Parathyroid adenoma (tissue), 2 donors: ENCODE measurements at regions not wholly inside any gene's neighbourhood (a gene's known extent, or its start where the extent isn't known, plus 50 kb on each side); places are given as distances from the start of the nearest gene placed in this dataset.

Source experiments
- H2AFZ ChIP-seq: fragments of 300-600 bp; sonication (generic); one replicate; pipeline ENCODE4 v1.7.0; 2017; ENCODE audit warnings: antibody characterized with exemption, mild to moderate bottlenecking
- H3K27ac ChIP-seq: fragments of 300-600 bp; sonication (generic); one replicate; pipeline ENCODE4 v1.7.0; 2017
- H3K27me3 ChIP-seq: fragments of 300-600 bp; sonication (generic); one replicate; pipeline ENCODE4 v1.7.0; 2017; ENCODE audit warnings: low read length; ENCODE audit not compliant: control insufficient read depth, insufficient read depth
- H3K36me3 ChIP-seq: fragments of 300-600 bp; sonication (generic); one replicate; pipeline ENCODE4 v1.7.0; 2017; ENCODE audit warnings: low read length; ENCODE audit not compliant: control insufficient read depth, insufficient read depth
- H3K4me1 ChIP-seq: fragments of 300-600 bp; sonication (generic); one replicate; pipeline ENCODE4 v1.7.0; 2017; ENCODE audit warnings: control low read depth
- H3K4me2 ChIP-seq: fragments of 300-600 bp; sonication (generic); one replicate; pipeline ENCODE4 v1.7.0; 2017; ENCODE audit warnings: low read length
- H3K4me3 ChIP-seq: fragments of 300-600 bp; sonication (generic); one replicate; pipeline ENCODE4 v1.7.0; 2017; ENCODE audit warnings: low read depth, low read length
- H3K79me2 ChIP-seq: fragments of 300-600 bp; sonication (generic); one replicate; pipeline ENCODE4 v1.7.0; 2017; ENCODE audit warnings: control low read depth
- H3K9ac ChIP-seq: fragments of 300-600 bp; sonication (generic); one replicate; pipeline ENCODE4 v1.7.0; 2017; ENCODE audit warnings: mild to moderate bottlenecking
- H3K9me3 ChIP-seq: fragments of 300-600 bp; sonication (generic); one replicate; pipeline ENCODE4 v1.7.0; 2017; ENCODE audit warnings: low read length; ENCODE audit not compliant: control insufficient read depth
- CTCF ChIP-seq: fragments of 300-600 bp; sonication (generic); IDR thresholded peaks from one replicate; pipeline ENCODE4 v1.7.0; 2017; ENCODE audit warnings: antibody characterized with exemption, mild to moderate bottlenecking
- donor health status: primary hyperparathyroidism.

- no peaks in the 10 kb centered on the region for H3K9me3 ChIP-seq
- H3K4me1 ChIP-seq = no peaks in the 10 kb centered on the region
- no peak overlapping the region for H3K4me3 ChIP-seq
- H3K27ac ChIP-seq = no peak overlapping the region
- H2AFZ ChIP-seq = no peak overlapping the region
- no peaks in the 10 kb centered on the region for H3K36me3 ChIP-seq
- no peaks in the 10 kb centered on the region for H3K79me2 ChIP-seq
- H3K4me2 ChIP-seq = no peak overlapping the region
- no peak for TF ChIP-seq CTCF
- no peaks in the 10 kb centered on the region for H3K27me3 ChIP-seq
- no peak overlapping the region for H3K9ac ChIP-seq
Observed at GRCh38 chr22:49040111-49040510, 787.6 kb downstream of the BRD1 start.

- H3K4me2 ChIP-seq = no peak overlapping the region
- no peaks in the 10 kb centered on the region for H3K36me3 ChIP-seq
- no peak overlapping the region for H3K9ac ChIP-seq
- no peak overlapping the region for H3K27ac ChIP-seq
- H3K4me3 ChIP-seq = no peak overlapping the region
- no peaks in the 10 kb centered on the region for H3K4me1 ChIP-seq
- no peak overlapping the region for H2AFZ ChIP-seq
- no peaks in the 10 kb centered on the region for H3K79me2 ChIP-seq
- no peak for TF ChIP-seq CTCF
- no peaks in the 10 kb centered on the region for H3K9me3 ChIP-seq
- H3K27me3 ChIP-seq = no peaks in the 10 kb centered on the region
Observed at GRCh38 chr22:49039625-49040024, 788.0 kb downstream of the BRD1 start.

GRCh38 chr22:49037701-49038245 is 789.9 kb downstream of the BRD1 start:
- Histone ChIP-seq H3K4me1 (no peaks in the 10 kb centered on the region), H3K79me2 (no peaks in the 10 kb centered on the region), H3K9ac (no peak overlapping the region), H3K27me3 (no peaks in the 10 kb centered on the region), H3K4me2 (no peak overlapping the region), H3K36me3 (no peaks in the 10 kb centered on the region), H2AFZ (no peak overlapping the region), H3K27ac (no peak overlapping the region), H3K9me3 (no peaks in the 10 kb centered on the region), H3K4me3 (no peak overlapping the region)
- no peak for TF ChIP-seq CTCF

DNA sequence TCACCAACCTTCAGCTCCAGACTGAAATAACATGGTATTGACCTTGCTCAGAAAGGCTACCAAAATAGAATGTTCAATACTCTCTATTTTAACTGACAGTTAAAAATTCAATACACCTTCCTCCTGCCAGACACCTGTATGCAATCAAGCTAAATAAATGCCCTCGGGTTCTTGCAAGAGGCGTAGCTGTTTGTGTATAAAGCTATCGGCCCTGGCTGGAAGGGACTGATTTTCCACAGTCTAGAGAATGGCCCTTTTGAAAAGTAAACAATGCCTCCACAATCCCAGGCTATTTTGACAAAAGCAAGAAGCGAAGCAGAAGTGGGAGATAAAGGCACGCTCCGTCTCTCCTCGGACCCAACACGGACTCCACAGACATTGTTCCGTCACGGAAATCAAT is 791.2 kb downstream of the BRD1 start:
- no peaks in the 10 kb centered on the region for H3K4me1 ChIP-seq
- no peak overlapping the region for H3K9ac ChIP-seq
- no peaks in the 10 kb centered on the region for H3K9me3 ChIP-seq
- no peak overlapping the region for H3K4me3 ChIP-seq
- H3K4me2 ChIP-seq = no peak overlapping the region
- H3K27ac ChIP-seq = no peak overlapping the region
- H3K27me3 ChIP-seq = no peaks in the 10 kb centered on the region
- H3K36me3 ChIP-seq = no peaks in the 10 kb centered on the region
- H2AFZ ChIP-seq = no peak overlapping the region
- TF ChIP-seq CTCF = no peak
- H3K79me2 ChIP-seq = no peaks in the 10 kb centered on the region

DNA sequence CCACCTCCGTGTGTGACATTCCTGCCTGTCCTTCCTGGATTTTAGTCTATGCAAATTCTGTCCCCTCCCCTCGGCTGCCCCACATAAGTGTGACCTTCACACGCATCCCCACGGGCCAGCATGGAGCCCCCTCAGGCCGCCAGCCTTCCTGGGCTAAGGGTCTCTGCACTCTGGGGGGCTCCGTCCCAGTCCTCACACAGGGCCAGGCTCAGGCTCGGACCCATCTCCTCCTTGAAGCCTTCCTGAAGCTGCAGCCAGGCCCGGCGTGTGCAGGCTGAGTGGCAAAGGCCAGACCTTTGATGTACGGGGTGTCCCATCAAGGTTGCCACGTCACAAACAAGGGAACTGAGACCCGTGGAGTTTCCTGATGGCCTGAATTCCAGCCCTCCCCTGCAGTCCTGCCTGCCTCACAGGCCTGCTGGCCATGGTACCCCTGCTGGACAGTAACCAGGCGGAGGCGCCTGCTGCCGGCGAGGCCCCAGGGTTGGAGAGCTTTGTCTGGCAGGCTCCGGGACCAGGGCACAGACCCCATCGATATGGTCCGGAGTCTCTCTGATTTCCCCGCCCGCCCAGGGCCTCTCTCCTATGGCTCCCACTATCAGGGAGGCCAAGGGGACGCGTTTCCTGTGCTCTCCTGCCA is 791.7 kb downstream of the BRD1 start:
- no peaks in the 10 kb centered on the region for H3K36me3 ChIP-seq
- no peak for TF ChIP-seq CTCF

More for the DNA sequence above, 791.7 kb downstream of the BRD1 start:
- Histone ChIP-seq H3K27ac (no peak overlapping the region), H2AFZ (no peak overlapping the region), H3K27me3 (no peaks in the 10 kb centered on the region), H3K4me3 (no peak overlapping the region), H3K4me2 (no peak overlapping the region), H3K79me2 (no peaks in the 10 kb centered on the region), H3K4me1 (no peaks in the 10 kb centered on the region), H3K9me3 (no peaks in the 10 kb centered on the region), H3K9ac (no peak overlapping the region)
